ENCODE measurements at regions not wholly inside any gene's neighbourhood (a gene's known extent, or its start where the extent isn't known, plus 50 kb on each side); places are given as distances from the start of the nearest gene placed in this dataset.
"Not testable (repeated sequence)": the region's sequence is repeated elsewhere in the genome, so short reads cannot be mapped to it uniquely, and the experiment has no call there.

GRCh38 chr1:245061808-245062207, 93.0 kb upstream of the KIF26B start:
- DNase-seq (ENCODE audit: low read depth in 2 of 2) = not testable (repeated sequence)

GRCh38 chr1:245060684-245061374, 94.0 kb upstream of the KIF26B start:
- no peak for DNase-seq (ENCODE audit: low read depth in 2 of 2)

- no peak for DNase-seq (ENCODE audit: low read depth in 2 of 2)
Measured at GRCh38 chr1:245059806-245060424, 94.9 kb upstream of the KIF26B start.

GRCh38 chr1:245058882-245059281, 95.9 kb upstream of the KIF26B start:
- no peak for DNase-seq (ENCODE audit: low read depth in 2 of 2)

- no peak for DNase-seq (ENCODE audit: low read depth in 2 of 2)
Measured at GRCh38 chr1:245058436-245058835, 96.3 kb upstream of the KIF26B start.

GRCh38 chr1:245056913-245057312, 97.9 kb upstream of the KIF26B start:
- DNase-seq (ENCODE audit: low read depth in 2 of 2) = no peak

GRCh38 chr1:245056296-245056695, 98.5 kb upstream of the KIF26B start:
- DNase-seq (ENCODE audit: low read depth in 2 of 2) = not testable (repeated sequence)

DNA sequence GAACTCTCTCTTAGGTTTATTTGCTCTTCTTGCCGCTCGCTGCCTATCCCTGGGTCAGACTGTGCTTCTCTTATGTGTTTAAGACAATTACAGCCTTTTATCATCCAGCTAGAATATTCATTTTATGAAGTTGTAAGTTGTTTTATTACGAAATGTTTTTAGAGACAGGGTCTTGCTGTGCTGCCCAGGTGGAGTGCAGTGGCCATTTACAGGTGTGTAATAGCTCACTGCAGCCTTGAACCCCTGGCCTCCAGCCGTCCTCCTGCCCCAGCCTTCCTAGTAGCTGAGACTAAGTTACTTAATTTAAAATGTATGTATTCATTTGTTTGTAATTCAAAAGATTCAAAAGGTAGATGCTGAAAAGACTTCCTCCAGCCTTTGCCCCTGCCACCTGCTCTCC, 99.0 kb upstream of the KIF26B start:
- no peak for DNase-seq (ENCODE audit: low read depth in 2 of 2)

DNA sequence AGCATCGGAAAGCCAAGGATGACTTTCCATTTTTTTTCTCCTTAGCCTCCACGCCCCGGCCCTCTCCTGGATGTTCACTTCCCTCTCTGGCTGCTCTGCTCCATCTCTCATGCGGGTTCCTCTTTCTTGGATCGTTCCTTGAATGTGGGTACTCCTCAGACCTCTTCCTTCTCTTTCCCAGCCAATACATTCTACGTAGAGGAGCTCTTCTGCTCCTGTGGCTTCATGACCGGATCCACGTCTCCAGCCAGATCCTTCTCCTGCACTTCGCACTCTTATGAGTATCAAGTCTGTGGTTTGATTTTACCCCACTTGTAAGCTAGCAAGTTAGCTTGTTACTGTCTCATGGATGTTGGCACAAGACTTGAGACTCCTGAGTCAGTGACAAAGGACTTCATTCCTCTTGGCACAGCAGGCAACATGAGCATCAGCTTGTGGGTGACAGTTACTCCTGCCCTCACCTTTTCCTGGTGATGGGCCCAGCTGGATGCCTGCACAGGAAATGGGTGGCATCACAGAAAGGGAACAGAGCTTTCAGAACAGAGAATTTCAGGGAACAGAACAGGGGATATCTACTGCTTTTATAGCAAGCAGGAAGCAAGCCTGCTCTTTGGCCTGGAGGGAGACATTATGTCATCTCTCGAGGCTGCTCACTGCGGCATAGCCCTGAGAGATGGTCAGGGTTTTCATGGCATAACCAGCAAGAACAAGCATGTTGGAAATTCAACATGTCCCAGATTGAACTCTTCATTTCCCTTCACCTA, 100.1 kb upstream of the KIF26B start:
- DNase-seq (ENCODE audit: low read depth in 2 of 2) = no peak

DNA sequence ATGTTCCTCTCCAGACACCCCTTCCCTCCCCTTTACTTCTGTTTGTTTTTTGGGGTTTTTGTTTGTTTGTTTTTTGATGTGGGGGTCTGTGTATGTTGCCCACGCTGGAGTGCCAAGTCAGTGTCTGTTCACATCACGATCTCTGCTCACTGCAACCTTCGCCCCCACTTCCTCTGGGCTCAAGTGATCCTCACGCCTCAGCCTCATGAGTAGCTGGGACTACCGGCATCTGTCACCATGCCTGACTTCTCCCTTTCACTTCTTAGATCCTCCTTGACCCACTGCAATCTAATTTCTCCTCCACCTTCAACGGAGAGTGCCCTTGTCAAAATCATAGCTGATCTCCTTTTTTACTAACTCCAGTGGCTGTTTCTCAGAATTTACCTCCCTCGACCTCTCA, 100.7 kb upstream of the KIF26B start:
- no peak for DNase-seq (ENCODE audit: low read depth in 2 of 2)

DNA sequence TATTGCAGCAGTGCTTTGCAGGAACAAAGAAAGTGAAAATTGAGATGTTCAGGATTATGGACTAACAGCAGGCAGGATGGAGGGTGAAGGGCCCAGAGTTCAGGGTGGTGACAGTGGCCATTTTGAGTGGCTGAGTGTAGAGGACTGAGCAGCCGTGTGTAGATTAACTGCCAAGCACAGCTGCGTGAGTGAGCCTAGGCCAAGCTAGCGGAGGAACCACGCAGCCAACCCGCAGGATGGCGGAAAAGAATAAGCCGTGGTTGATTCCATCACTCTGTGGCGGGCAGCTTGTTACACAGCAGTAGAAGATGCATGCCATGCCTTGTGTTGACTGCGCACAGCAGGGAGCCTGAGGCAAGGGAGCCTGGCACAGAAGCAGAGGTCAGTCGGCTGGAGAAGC, 102.5 kb upstream of the KIF26B start:
- DNase-seq (ENCODE audit: low read depth in 2 of 2) = no peak

DNA sequence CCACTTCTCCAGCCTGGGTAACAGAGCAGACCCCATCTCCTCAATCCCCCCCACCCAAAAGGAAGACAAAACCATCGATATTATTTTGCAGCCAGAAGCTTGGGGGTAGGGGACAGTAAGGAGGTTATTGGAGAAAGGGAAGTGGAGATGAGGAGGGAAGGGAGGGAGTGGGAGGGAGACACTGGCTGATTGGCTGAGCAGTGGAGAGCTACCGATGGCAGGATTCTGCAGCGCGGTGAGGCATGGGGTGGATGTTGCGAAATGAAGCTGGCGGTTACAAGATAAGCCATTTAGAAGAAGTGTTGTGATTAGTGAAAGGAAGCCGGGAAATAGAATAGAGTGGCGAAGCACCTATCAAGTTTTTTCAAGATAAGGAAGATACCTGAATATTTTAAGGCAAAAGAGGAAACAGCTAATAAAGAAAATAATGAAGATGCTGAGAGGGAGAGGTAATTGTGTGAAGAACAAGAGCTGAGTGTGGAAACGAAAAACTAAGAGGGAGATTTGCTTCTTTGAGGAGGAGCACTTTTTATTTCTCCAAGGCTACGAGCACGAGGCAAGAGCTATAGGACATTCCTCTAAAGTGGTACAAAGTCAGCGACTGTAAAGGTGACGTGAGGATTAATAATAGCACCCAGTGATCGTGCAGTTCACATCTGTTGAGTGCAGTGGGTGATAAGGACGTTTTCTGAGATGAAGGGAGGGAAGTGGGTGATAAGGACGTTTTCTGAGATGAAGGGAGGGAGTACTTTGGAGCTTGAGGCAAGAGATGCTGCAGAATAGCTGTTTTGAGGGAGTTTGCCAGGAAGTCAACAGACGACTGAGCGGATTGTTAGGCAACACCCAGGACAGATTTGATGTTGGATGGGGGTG, 103.2 kb upstream of the KIF26B start:
- DNase-seq (ENCODE audit: low read depth in 2 of 2) = no peak

GRCh38 chr1:245046769-245047168, 108.0 kb upstream of the KIF26B start:
- no peak for DNase-seq (ENCODE audit: low read depth in 2 of 2)

DNA sequence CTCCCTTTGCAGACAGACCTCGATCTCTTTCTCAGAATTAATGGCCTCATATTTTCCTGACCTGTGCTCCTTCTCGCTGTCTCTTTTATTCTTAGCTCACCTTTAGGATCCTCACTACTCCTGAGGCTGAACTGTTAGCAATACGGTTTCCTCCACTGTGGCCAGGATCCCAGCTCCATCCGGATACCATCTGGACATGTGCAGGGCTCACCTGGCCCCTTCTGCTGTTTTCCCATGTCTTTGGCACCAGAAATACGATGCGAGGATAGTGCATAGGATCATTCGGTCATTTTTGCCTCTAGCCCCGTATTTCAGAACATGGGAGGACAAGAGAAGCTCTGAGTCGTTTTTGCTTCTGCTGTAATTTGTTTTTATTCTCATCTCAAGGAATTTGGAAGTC, 108.5 kb upstream of the KIF26B start:
- DNase-seq (ENCODE audit: low read depth in 2 of 2) = no peak

GRCh38 chr1:245045087-245045881, 109.5 kb upstream of the KIF26B start:
- no peak for DNase-seq (ENCODE audit: low read depth in 2 of 2)

DNA sequence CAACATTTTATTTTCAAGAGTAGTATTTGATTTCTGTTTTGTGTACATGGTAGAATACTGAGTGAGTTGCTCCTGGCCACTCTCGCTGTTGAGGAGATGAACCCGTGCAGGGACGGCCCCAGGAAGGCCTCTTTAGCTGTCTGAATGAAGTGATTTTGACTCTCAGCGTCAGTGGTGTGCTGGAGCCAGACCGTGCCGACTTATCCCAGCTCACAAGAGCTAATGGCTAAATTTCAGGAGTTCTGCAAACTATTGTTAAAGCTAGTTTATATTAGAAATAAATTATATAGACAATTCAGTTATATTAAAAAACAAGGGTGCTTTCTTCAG, 111.2 kb upstream of the KIF26B start:
- no peak for DNase-seq (ENCODE audit: low read depth in 2 of 2)

DNA sequence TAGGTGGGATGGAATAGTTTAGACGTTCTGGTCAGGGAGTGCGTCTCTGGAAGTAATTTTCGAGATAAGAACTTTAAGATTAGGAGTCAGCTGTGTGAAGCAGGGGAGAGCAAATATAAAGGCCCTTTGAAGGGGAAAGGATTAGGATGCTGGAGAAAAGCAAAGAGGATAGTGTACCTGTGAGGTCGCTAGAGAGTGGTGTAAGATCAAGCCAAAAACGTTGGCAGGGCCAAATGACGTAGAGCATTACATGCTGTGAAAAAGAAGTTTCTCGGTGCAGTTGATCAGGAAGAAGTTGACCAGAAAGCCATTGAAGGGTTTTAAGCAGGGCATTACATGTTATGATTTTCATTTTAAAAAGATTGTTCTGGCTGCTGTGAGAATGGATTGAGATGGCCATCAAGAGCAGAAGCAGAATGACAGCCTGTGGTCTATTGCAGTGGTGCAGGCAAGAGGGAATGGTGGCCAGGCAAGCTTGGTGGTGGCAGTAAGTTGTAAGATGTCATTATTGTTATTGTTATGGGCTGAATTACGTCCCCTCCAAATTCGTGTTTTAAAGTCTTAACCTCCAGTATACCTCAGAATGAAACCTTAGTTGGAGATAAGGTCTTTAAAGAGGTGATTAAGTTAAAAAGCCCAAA, 113.6 kb upstream of the KIF26B start:
- no peak for DNase-seq (ENCODE audit: low read depth in 2 of 2)

- no peak for DNase-seq (ENCODE audit: low read depth in 2 of 2)
Measured at GRCh38 chr1:245039196-245039595, 115.6 kb upstream of the KIF26B start.

GRCh38 chr1:245036102-245036501, 118.7 kb upstream of the KIF26B start:
- no peak for DNase-seq (ENCODE audit: low read depth in 2 of 2)

- DNase-seq (ENCODE audit: low read depth in 2 of 2) = no peak
Measured at GRCh38 chr1:245031041-245031440, 123.7 kb upstream of the KIF26B start.

DNA sequence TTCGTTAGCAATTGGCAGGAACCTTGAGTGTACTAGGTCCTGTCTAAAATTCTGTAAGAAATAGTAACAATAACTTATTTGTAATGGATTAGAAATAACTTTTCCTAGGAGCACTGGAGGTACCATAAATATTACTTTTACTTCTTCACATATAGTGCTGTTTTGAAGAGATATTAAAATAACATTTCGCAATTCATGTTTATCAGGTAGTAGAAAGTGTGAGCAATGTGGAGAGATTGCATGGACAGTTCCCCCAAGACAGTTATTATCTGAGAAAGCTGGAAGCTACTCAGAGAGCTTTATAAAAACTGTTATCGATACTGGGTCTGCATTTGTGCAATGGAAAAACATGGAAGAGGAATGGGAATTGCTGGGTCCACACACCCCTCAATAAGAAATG, 128.5 kb upstream of the KIF26B start:
- DNase-seq (ENCODE audit: low read depth in 2 of 2) = no peak

Measured in stimulated activated CD8-positive, alpha-beta memory T cell treated with anti-CD3 and anti-CD28 coated beads, Interleukin-15, amount 100 ng/mL, for 4 hours (primary cell).